ENCODE measurements at regions not wholly inside any gene's neighbourhood (a gene's known extent, or its start where the extent isn't known, plus 50 kb on each side); places are given as distances from the start of the nearest gene placed in this dataset.
A peak's percentile ranks its signal among the peaks of the same experiment; 100 is the strongest.

GRCh38 chr4:130545171-130545570 lies 1449.2 kb downstream of the C4orf33 start:
- Histone ChIP-seq H3K23ac (ENCODE audit: low read length) (no peak overlapping the region), H3K4me2 (ENCODE audit: low read length) (no peak overlapping the region), H3K4me3 (ENCODE audit: low read depth, low read length) (no peak overlapping the region), H4K8ac (ENCODE audit: low read depth, low read length) (no peak overlapping the region), H3K79me1 (ENCODE audit: low read length) (no peaks in the 10 kb centered on the region), H2BK5ac (ENCODE audit: low read depth, low read length, poor library complexity) (no peak overlapping the region), H3K27me3 (ENCODE audit: insufficient read depth, low read length) (no peaks in the 10 kb centered on the region), H2BK12ac (ENCODE audit: low read length) (no peak overlapping the region), H4K91ac (ENCODE audit: low read depth, low read length) (no peak overlapping the region), H3K18ac (ENCODE audit: low read length) (no peak overlapping the region), H4K12ac (ENCODE audit: low read depth, low read length) (no peak overlapping the region), H2BK120ac (ENCODE audit: insufficient read depth, low read length, poor library complexity) (no peak overlapping the region), H3K9me3 (ENCODE audit: insufficient read depth, low read depth, low read length) (no peaks in the 10 kb centered on the region), H3K4me1 (ENCODE audit: control insufficient read depth in 1 of 2, insufficient read depth in 2 of 2, low read length in 2 of 2) (peaks cover 0 to 2% of the 10 kb centered on the region in 2 experiments), H3K4ac (ENCODE audit: low read depth, low read length) (no peak overlapping the region), H3K14ac (ENCODE audit: low read length) (no peak overlapping the region), H3K9ac (ENCODE audit: low read length) (no peak overlapping the region), H3K79me2 (ENCODE audit: control insufficient read depth, insufficient read depth, low read length, poor library complexity) (no peaks in the 10 kb centered on the region), H2AFZ (ENCODE audit: insufficient read depth, low read length, poor library complexity) (no peak overlapping the region), H3K36me3 (ENCODE audit: control insufficient read depth in 1 of 2, insufficient read depth in 2 of 2, low read length in 2 of 2) (no peaks in the 10 kb centered on the region), H3K27ac (ENCODE audit: low read depth, low read length) (no peak overlapping the region), H2AK5ac (ENCODE audit: low read length) (no peak overlapping the region)
- WGBS (ENCODE audit: extremely low coverage, insufficient coverage, insufficient read length), result no CpG with 5 or more reads among the region's 3 CpGs
- peak in 1 of 2 donors; percentile 32 for DNase-seq

- H3K36me3 ChIP-seq (ENCODE audit: control insufficient read depth in 1 of 2, insufficient read depth in 2 of 2, low read length in 2 of 2), result no peaks in the 10 kb centered on the region
- no peak overlapping the region for H3K23ac ChIP-seq (ENCODE audit: low read length)
- H2AFZ ChIP-seq (ENCODE audit: insufficient read depth, low read length, poor library complexity), result no peak overlapping the region
- H3K79me2 ChIP-seq (ENCODE audit: control insufficient read depth, insufficient read depth, low read length, poor library complexity), result no peaks in the 10 kb centered on the region
- no peak overlapping the region for H3K9ac ChIP-seq (ENCODE audit: low read length)
- no peak overlapping the region for H3K14ac ChIP-seq (ENCODE audit: low read length)
- no peaks in the 10 kb centered on the region for H3K79me1 ChIP-seq (ENCODE audit: low read length)
- H3K27ac ChIP-seq (ENCODE audit: low read depth, low read length), result no peak overlapping the region
- DNase-seq, result peak; percentile 38 to 85
- no peaks in the 10 kb centered on the region for H3K27me3 ChIP-seq (ENCODE audit: insufficient read depth, low read length)
- H3K18ac ChIP-seq (ENCODE audit: low read length), result no peak overlapping the region
- WGBS (ENCODE audit: extremely low coverage, insufficient coverage, insufficient read length), result no CpG with 5 or more reads among the region's 2 CpGs
- H2BK12ac ChIP-seq (ENCODE audit: low read length), result no peak overlapping the region
- no peak overlapping the region for H2AK5ac ChIP-seq (ENCODE audit: low read length)
- peaks cover 0 to 2% of the 10 kb centered on the region in 2 experiments for H3K4me1 ChIP-seq (ENCODE audit: control insufficient read depth in 1 of 2, insufficient read depth in 2 of 2, low read length in 2 of 2)
- no peak overlapping the region for H4K91ac ChIP-seq (ENCODE audit: low read depth, low read length)
- H3K9me3 ChIP-seq (ENCODE audit: insufficient read depth, low read depth, low read length), result no peaks in the 10 kb centered on the region
- H3K4me3 ChIP-seq (ENCODE audit: low read depth, low read length), result no peak overlapping the region
- H2BK120ac ChIP-seq (ENCODE audit: insufficient read depth, low read length, poor library complexity), result no peak overlapping the region
- H3K4ac ChIP-seq (ENCODE audit: low read depth, low read length), result no peak overlapping the region
- H4K8ac ChIP-seq (ENCODE audit: low read depth, low read length), result no peak overlapping the region
- no peak overlapping the region for H2BK5ac ChIP-seq (ENCODE audit: low read depth, low read length, poor library complexity)
- no peak overlapping the region for H4K12ac ChIP-seq (ENCODE audit: low read depth, low read length)
- H3K4me2 ChIP-seq (ENCODE audit: low read length), result no peak overlapping the region
Observed at GRCh38 chr4:130545596-130545995, 1449.6 kb downstream of the C4orf33 start.

- Histone ChIP-seq H3K79me2 (ENCODE audit: control insufficient read depth, insufficient read depth, low read length, poor library complexity) (no peaks in the 10 kb centered on the region), H3K23ac (ENCODE audit: low read length) (no peak overlapping the region), H2AFZ (ENCODE audit: insufficient read depth, low read length, poor library complexity) (no peak overlapping the region), H3K4me1 (ENCODE audit: control insufficient read depth in 1 of 2, insufficient read depth in 2 of 2, low read length in 2 of 2) (no peaks in the 10 kb centered on the region), H3K9ac (ENCODE audit: low read length) (no peak overlapping the region), H3K18ac (ENCODE audit: low read length) (no peak overlapping the region), H2AK5ac (ENCODE audit: low read length) (no peak overlapping the region), H4K91ac (ENCODE audit: low read depth, low read length) (no peak overlapping the region), H3K9me3 (ENCODE audit: insufficient read depth, low read depth, low read length) (no peaks in the 10 kb centered on the region), H3K27ac (ENCODE audit: low read depth, low read length) (no peak overlapping the region), H3K27me3 (ENCODE audit: insufficient read depth, low read length) (no peaks in the 10 kb centered on the region), H2BK5ac (ENCODE audit: low read depth, low read length, poor library complexity) (no peak overlapping the region), H2BK12ac (ENCODE audit: low read length) (no peak overlapping the region), H3K4me2 (ENCODE audit: low read length) (no peak overlapping the region), H2BK120ac (ENCODE audit: insufficient read depth, low read length, poor library complexity) (no peak overlapping the region), H4K8ac (ENCODE audit: low read depth, low read length) (no peak overlapping the region), H3K36me3 (ENCODE audit: control insufficient read depth in 1 of 2, insufficient read depth in 2 of 2, low read length in 2 of 2) (no peaks in the 10 kb centered on the region), H3K14ac (ENCODE audit: low read length) (no peak overlapping the region), H3K4ac (ENCODE audit: low read depth, low read length) (no peak overlapping the region), H3K79me1 (ENCODE audit: low read length) (no peaks in the 10 kb centered on the region), H4K12ac (ENCODE audit: low read depth, low read length) (no peak overlapping the region), H3K4me3 (ENCODE audit: low read depth, low read length) (no peak overlapping the region)
- DNase-seq, result no peak
- WGBS (ENCODE audit: extremely low coverage, insufficient coverage, insufficient read length), result no CpG with 5 or more reads among the region's 2 CpGs
Observed at GRCh38 chr4:130559268-130559667, 1463.3 kb downstream of the C4orf33 start.

GRCh38 chr4:130563185-130563888 lies 1467.4 kb downstream of the C4orf33 start:
- no peak overlapping the region for H3K23ac ChIP-seq (ENCODE audit: low read length)
- no peaks in the 10 kb centered on the region for H3K79me2 ChIP-seq (ENCODE audit: control insufficient read depth, insufficient read depth, low read length, poor library complexity)
- no peak overlapping the region for H3K14ac ChIP-seq (ENCODE audit: low read length)
- peak overlapping the region; percentile 51 for H4K8ac ChIP-seq (ENCODE audit: low read depth, low read length)
- no peaks in the 10 kb centered on the region for H3K79me1 ChIP-seq (ENCODE audit: low read length)
- no peak overlapping the region for H4K12ac ChIP-seq (ENCODE audit: low read depth, low read length)
- H3K4me1 ChIP-seq (ENCODE audit: control insufficient read depth in 1 of 2, insufficient read depth in 2 of 2, low read length in 2 of 2), result no peaks in the 10 kb centered on the region
- H3K36me3 ChIP-seq (ENCODE audit: control insufficient read depth in 1 of 2, insufficient read depth in 2 of 2, low read length in 2 of 2), result no peaks in the 10 kb centered on the region
- no peak overlapping the region for H2AFZ ChIP-seq (ENCODE audit: insufficient read depth, low read length, poor library complexity)
- H3K9me3 ChIP-seq (ENCODE audit: insufficient read depth, low read depth, low read length), result no peaks in the 10 kb centered on the region
- H3K4me3 ChIP-seq (ENCODE audit: low read depth, low read length), result no peak overlapping the region
- H4K91ac ChIP-seq (ENCODE audit: low read depth, low read length), result no peak overlapping the region
- DNase-seq, result peak in 1 of 2 donors; percentile 46
- no peaks in the 10 kb centered on the region for H3K27me3 ChIP-seq (ENCODE audit: insufficient read depth, low read length)
- no peak overlapping the region for H3K27ac ChIP-seq (ENCODE audit: low read depth, low read length)
- H2AK5ac ChIP-seq (ENCODE audit: low read length), result no peak overlapping the region
- no CpG with 5 or more reads among the region's 8 CpGs for WGBS (ENCODE audit: extremely low coverage, insufficient coverage, insufficient read length)
- no peak overlapping the region for H3K4ac ChIP-seq (ENCODE audit: low read depth, low read length)
- no peak overlapping the region for H3K18ac ChIP-seq (ENCODE audit: low read length)
- H2BK12ac ChIP-seq (ENCODE audit: low read length), result no peak overlapping the region
- no peak overlapping the region for H3K4me2 ChIP-seq (ENCODE audit: low read length)
- H2BK5ac ChIP-seq (ENCODE audit: low read depth, low read length, poor library complexity), result no peak overlapping the region
- no peak overlapping the region for H3K9ac ChIP-seq (ENCODE audit: low read length)
- no peak overlapping the region for H2BK120ac ChIP-seq (ENCODE audit: insufficient read depth, low read length, poor library complexity)
